ENCODE measurements at regions not wholly inside any gene's neighbourhood (a gene's known extent, or its start where the extent isn't known, plus 50 kb on each side); places are given as distances from the start of the nearest gene placed in this dataset.

DNA sequence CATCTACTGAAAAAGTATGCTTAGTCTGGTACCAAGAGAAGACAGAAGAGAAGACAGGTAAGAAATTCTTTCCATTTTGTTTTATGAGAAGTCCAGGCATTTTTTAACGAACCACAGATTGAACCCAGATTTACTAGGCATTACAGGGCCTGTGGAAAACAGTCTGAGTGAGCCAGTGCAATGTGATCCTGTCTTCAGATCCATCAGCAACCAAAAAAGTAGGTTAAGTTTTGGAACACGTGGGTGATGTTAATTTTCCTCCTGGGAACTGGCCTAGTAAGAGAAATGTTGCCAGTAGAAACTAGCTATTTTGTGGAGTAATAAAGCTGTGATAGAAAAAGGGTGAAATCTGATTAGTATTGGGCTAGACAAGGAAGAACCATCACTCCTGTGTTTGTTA, 440.9 kb upstream of the SEL1L start:
- no peak overlapping the region for H3K4me3 ChIP-seq (ENCODE audit: low read depth, low read length)
- H3K27me3 ChIP-seq (ENCODE audit: control insufficient read depth, insufficient read depth, low read length): no peaks in the 10 kb centered on the region
- H3K36me3 ChIP-seq (ENCODE audit: control insufficient read depth, insufficient read depth, low read length): no peaks in the 10 kb centered on the region
- TF ChIP-seq, protein P1, sequence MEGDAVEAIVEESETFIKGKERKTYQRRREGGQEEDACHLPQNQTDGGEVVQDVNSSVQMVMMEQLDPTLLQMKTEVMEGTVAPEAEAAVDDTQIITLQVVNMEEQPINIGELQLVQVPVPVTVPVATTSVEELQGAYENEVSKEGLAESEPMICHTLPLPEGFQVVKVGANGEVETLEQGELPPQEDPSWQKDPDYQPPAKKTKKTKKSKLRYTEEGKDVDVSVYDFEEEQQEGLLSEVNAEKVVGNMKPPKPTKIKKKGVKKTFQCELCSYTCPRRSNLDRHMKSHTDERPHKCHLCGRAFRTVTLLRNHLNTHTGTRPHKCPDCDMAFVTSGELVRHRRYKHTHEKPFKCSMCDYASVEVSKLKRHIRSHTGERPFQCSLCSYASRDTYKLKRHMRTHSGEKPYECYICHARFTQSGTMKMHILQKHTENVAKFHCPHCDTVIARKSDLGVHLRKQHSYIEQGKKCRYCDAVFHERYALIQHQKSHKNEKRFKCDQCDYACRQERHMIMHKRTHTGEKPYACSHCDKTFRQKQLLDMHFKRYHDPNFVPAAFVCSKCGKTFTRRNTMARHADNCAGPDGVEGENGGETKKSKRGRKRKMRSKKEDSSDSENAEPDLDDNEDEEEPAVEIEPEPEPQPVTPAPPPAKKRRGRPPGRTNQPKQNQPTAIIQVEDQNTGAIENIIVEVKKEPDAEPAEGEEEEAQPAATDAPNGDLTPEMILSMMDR (IDR thresholded peaks at IDR 0.05; ENCODE audit: insufficient read depth, low read length, poor library complexity, severe bottlenecking): no peak
- no peak for DNase-seq (ENCODE audit: low read depth)

DNA sequence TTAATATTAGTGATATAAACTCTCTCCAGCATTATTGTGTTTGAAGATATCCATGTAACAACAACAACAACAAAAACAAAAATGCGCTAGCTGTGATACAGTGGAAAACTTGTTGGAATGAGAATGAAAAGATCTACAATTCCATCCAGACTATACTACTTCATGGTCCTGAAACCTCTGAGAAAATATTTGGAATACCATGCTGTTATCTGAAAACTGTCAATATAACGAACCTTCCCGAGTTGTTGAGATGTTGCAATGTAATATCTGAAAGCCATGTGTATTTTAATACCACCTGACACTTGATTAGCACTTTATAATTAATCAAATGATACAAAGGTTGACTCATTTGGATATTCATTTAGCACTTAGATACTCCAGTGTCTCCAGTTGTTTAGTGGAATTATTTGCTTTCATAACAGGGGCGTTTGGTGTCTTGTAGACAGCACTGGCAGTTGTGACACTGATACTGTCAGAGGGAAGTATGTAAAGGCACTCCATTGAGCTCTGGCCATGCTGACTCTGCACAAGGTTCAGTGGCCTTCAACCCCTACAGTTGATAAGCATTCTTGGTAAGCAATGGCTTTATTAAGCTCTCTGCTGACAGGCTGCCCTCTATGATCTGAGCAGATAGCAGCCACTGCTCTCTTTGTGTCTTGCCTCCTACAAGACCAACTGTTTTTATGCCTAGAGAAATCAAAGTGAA, 447.1 kb upstream of the SEL1L start:
- Histone ChIP-seq H3K27me3 (ENCODE audit: control insufficient read depth, insufficient read depth, low read length) (no peaks in the 10 kb centered on the region), H3K4me3 (ENCODE audit: low read depth, low read length) (no peak overlapping the region), H3K36me3 (ENCODE audit: control insufficient read depth, insufficient read depth, low read length) (no peaks in the 10 kb centered on the region)
- TF ChIP-seq, protein P1 (IDR thresholded peaks at IDR 0.05; ENCODE audit: insufficient read depth, low read length, poor library complexity, severe bottlenecking): no peak
- no peak for DNase-seq (ENCODE audit: low read depth)

DNA sequence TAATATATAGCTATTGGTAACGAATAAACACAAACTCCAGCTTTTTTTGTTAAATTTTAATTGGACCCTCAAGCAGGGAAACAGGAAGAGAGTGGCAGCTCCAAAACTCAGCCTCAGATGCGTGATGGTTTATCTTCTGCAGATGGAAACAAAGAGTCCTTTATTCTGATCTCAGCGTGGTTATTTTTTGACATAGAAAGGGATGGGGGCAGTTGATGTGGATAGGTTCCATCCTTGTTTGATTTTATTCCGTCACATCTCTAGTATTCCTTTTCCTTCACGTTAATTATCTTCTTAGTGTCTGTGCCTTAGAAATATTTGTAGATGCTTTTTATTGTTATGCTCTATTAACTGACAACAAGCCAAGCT, 447.6 kb upstream of the SEL1L start:
- TF ChIP-seq, protein P1 (IDR thresholded peaks at IDR 0.05; ENCODE audit: insufficient read depth, low read length, poor library complexity, severe bottlenecking): no peak
- H3K4me3 ChIP-seq (ENCODE audit: low read depth, low read length): no peak overlapping the region
- no peaks in the 10 kb centered on the region for H3K36me3 ChIP-seq (ENCODE audit: control insufficient read depth, insufficient read depth, low read length)
- H3K27me3 ChIP-seq (ENCODE audit: control insufficient read depth, insufficient read depth, low read length): no peaks in the 10 kb centered on the region
- no peak for DNase-seq (ENCODE audit: low read depth)

DNA sequence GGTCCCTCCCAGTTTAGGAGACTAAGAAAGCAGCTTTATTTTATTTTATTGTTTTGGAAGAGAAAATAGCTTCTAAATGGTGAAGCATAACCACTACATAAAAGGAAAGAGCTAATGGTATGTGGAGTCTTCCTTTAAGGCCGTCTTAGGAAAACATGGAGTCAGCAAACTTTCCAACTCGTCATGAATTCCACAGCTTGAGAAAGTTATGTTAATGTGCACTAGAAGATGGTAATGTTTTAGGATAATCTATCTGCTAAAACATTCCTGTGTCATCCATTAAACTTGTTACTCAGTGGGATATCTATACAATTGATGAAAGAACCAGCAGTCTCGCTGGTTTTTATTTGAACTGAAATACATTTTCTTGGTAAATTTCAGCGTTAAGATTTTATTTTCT, 448.4 kb upstream of the SEL1L start:
- Histone ChIP-seq H3K27me3 (ENCODE audit: control insufficient read depth, insufficient read depth, low read length) (no peaks in the 10 kb centered on the region), H3K36me3 (ENCODE audit: control insufficient read depth, insufficient read depth, low read length) (no peaks in the 10 kb centered on the region), H3K4me3 (ENCODE audit: low read depth, low read length) (no peak overlapping the region)
- no peak for DNase-seq (ENCODE audit: low read depth)
- TF ChIP-seq, protein P1 (IDR thresholded peaks at IDR 0.05; ENCODE audit: insufficient read depth, low read length, poor library complexity, severe bottlenecking): no peak

DNA sequence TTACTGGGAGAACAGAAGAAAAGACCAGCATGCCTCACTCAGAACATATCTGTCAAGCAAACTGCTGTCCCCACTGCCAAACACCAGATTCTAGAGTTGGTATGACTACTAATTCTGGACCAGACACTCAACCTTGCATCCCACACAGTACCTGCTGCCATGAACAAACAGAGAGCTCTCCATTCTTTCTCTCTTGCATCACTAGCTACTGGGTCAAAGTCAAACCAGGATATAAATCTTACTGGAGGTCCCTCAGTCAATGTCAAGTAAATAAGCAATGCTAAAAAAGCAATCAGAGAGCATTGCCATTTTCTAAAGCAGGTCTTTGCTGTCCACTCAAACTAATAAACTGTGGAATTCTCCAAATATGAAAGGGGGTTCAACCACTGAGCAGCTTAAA, 452.4 kb upstream of the SEL1L start:
- no peaks in the 10 kb centered on the region for H3K36me3 ChIP-seq (ENCODE audit: control insufficient read depth, insufficient read depth, low read length)

More for the DNA sequence above, 452.4 kb upstream of the SEL1L start:
- TF ChIP-seq, protein P1 (IDR thresholded peaks at IDR 0.05; ENCODE audit: insufficient read depth, low read length, poor library complexity, severe bottlenecking): no peak
- no peak overlapping the region for H3K4me3 ChIP-seq (ENCODE audit: low read depth, low read length)
- no peaks in the 10 kb centered on the region for H3K27me3 ChIP-seq (ENCODE audit: control insufficient read depth, insufficient read depth, low read length)
- DNase-seq (ENCODE audit: low read depth): no peak

Measured in kidney epithelial cell (primary cell).